ENCODE measurements at regions not wholly inside any gene's neighbourhood (a gene's known extent, or its start where the extent isn't known, plus 50 kb on each side); places are given as distances from the start of the nearest gene placed in this dataset.

DNA sequence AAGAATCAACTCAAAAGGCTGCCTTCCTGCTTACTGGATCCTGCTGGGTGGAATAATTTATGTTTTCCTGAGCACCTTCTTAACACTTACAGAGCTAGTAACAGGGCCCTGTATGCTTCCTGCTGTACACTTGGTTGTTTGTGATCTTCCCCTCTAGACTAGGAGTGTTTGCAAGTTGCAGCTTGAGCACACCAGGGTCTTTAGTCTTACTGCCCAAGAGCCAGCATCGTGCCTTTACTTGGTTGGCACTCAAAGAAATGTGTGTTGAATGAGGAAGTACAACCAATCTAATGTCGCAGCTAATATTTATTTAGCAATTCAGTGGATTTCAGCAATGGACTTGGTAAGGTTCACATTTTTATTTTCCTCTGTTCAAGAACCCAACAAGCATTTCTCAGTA lies 57.5 kb upstream of the HAND1 start:
- no CpG with 5 or more reads among the region's 2 CpGs for WGBS (ENCODE audit: insufficient coverage)
- no peak overlapping the region for H3K4me3 Mint-ChIP-seq
- no peak overlapping the region for H3K27ac Mint-ChIP-seq
- ATAC-seq (replicated peaks in 1 of 4) (no peak), DNase-seq (no peak)
- H3K36me3 Mint-ChIP-seq = no peaks in the 10 kb centered on the region
- peaks cover 12 to 17% of the 10 kb centered on the region in 2 donors for H3K27me3 Mint-ChIP-seq
- CTCF ChIA-PET = no interaction called here
- H3K36me3 ChIP-seq (ENCODE audit: control insufficient read depth in 2 of 2, extremely low read depth in 1 of 2, insufficient read depth in 1 of 2, low read length in 1 of 2) = no peaks in the 10 kb centered on the region
- no peak overlapping the region for H3K27ac ChIP-seq (ENCODE audit: low read length)
- no peaks in the 10 kb centered on the region for H3K9me3 ChIP-seq
- POLR2A ChIA-PET = no interaction called here
- no peaks in the 10 kb centered on the region for H3K9me3 Mint-ChIP-seq
- H3K4me3 ChIP-seq (ENCODE audit: control insufficient read depth in 1 of 2, extremely low read depth in 1 of 2, low read length in 1 of 2) = no peak overlapping the region
- no peaks in the 10 kb centered on the region for H3K4me1 ChIP-seq (ENCODE audit: control insufficient read depth in 1 of 2, extremely low read depth in 1 of 2, insufficient read depth in 2 of 2, low read length in 2 of 2)
- peaks cover 0 to 12% of the 10 kb centered on the region in 2 experiments for H3K27me3 ChIP-seq (replicated peaks in 1 of 2; ENCODE audit: control insufficient read depth in 2 of 2, extremely low read depth in 1 of 2, insufficient read depth in 2 of 2, low read length in 1 of 2)
- H3K4me1 Mint-ChIP-seq = no peaks in the 10 kb centered on the region

GRCh38 chr5:154534457-154535050 lies 56.5 kb upstream of the HAND1 start:
- POLR2A ChIA-PET = no interaction called here
- Histone ChIP-seq H3K4me1 (ENCODE audit: control insufficient read depth in 1 of 2, extremely low read depth in 1 of 2, insufficient read depth in 2 of 2, low read length in 2 of 2) (no peaks in the 10 kb centered on the region), H3K4me3 (ENCODE audit: control insufficient read depth in 1 of 2, extremely low read depth in 1 of 2, low read length in 1 of 2) (no peak overlapping the region), H3K9me3 (no peaks in the 10 kb centered on the region), H3K36me3 (ENCODE audit: control insufficient read depth in 2 of 2, extremely low read depth in 1 of 2, insufficient read depth in 1 of 2, low read length in 1 of 2) (no peaks in the 10 kb centered on the region), H3K27ac (ENCODE audit: low read length) (no peak overlapping the region), H3K27me3 (replicated peaks in 1 of 2; ENCODE audit: control insufficient read depth in 2 of 2, extremely low read depth in 1 of 2, insufficient read depth in 2 of 2, low read length in 1 of 2) (peaks cover 0 to 15% of the 10 kb centered on the region in 2 experiments)
- no peak overlapping the region for H3K27ac Mint-ChIP-seq
- H3K36me3 Mint-ChIP-seq = no peaks in the 10 kb centered on the region
- H3K9me3 Mint-ChIP-seq = no peaks in the 10 kb centered on the region
- H3K27me3 Mint-ChIP-seq = peaks cover 12 to 17% of the 10 kb centered on the region in 2 donors
- 74% methylated on average over 4 of the region's 12 CpGs for WGBS (ENCODE audit: insufficient coverage)
- DNase-seq (no peak), ATAC-seq (replicated peaks in 1 of 4) (no peak)
- H3K4me3 Mint-ChIP-seq = no peak overlapping the region
- no peaks in the 10 kb centered on the region for H3K4me1 Mint-ChIP-seq
- CTCF ChIA-PET = interaction anchor here in 1 of 2 donors (1.0 kb wide), 1 partner anchor 15 kb away, joined by 3 read pairs; no protein-coding TSS in a partner anchor

DNA sequence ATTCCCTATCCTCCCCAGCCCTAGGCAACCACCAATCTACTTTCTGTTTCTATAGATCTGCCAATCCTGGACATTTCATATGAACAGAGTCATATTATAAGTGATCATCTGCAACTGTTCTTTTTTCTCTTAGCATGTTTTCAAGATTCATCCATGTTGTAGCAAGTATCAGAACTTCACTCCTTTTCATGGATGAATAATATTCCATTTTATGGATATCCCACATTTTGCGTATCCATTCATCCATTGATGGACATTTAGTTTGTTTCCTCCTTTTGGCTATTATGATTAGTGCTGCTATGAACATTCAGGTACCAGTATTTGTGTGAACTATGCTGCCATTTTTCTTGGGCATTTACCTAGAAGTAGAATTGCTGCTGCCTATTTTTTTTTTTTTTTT lies 51.3 kb upstream of the HAND1 start:
- ATAC-seq (replicated peaks in 1 of 4) = no peak
- Histone ChIP-seq H3K4me1 (ENCODE audit: control insufficient read depth in 1 of 2, extremely low read depth in 1 of 2, insufficient read depth in 2 of 2, low read length in 2 of 2) (no peaks in the 10 kb centered on the region), H3K9me3 (no peaks in the 10 kb centered on the region), H3K27me3 (replicated peaks in 1 of 2; ENCODE audit: control insufficient read depth in 2 of 2, extremely low read depth in 1 of 2, insufficient read depth in 2 of 2, low read length in 1 of 2) (peaks cover 0 to 10% of the 10 kb centered on the region in 2 experiments), H3K4me3 (ENCODE audit: control insufficient read depth in 1 of 2, extremely low read depth in 1 of 2, low read length in 1 of 2) (no peak overlapping the region), H3K27ac (ENCODE audit: low read length) (no peak overlapping the region), H3K36me3 (ENCODE audit: control insufficient read depth in 2 of 2, extremely low read depth in 1 of 2, insufficient read depth in 1 of 2, low read length in 1 of 2) (no peaks in the 10 kb centered on the region)
- WGBS (ENCODE audit: insufficient coverage) = no CpG with 5 or more reads among the region's 1 CpG
- Mint-ChIP-seq H3K4me1 (no peaks in the 10 kb centered on the region), H3K27ac (no peak overlapping the region), H3K27me3 (peaks cover 13 to 18% of the 10 kb centered on the region in 2 donors), H3K4me3 (no peak overlapping the region), H3K9me3 (no peaks in the 10 kb centered on the region), H3K36me3 (no peaks in the 10 kb centered on the region)
- ChIA-PET POLR2A (no interaction called here), CTCF (no interaction called here)
- DNase-seq = no peak

- 83% methylated on average over 3 of the region's 5 CpGs for WGBS (ENCODE audit: insufficient coverage)
- Histone ChIP-seq H3K4me1 (ENCODE audit: control insufficient read depth in 1 of 2, extremely low read depth in 1 of 2, insufficient read depth in 2 of 2, low read length in 2 of 2) (no peaks in the 10 kb centered on the region), H3K27ac (ENCODE audit: low read length) (no peak overlapping the region), H3K27me3 (replicated peaks in 1 of 2; ENCODE audit: control insufficient read depth in 2 of 2, extremely low read depth in 1 of 2, insufficient read depth in 2 of 2, low read length in 1 of 2) (peaks cover 0 to 14% of the 10 kb centered on the region in 2 experiments), H3K9me3 (no peaks in the 10 kb centered on the region), H3K4me3 (ENCODE audit: control insufficient read depth in 1 of 2, extremely low read depth in 1 of 2, low read length in 1 of 2) (no peak overlapping the region), H3K36me3 (ENCODE audit: control insufficient read depth in 2 of 2, extremely low read depth in 1 of 2, insufficient read depth in 1 of 2, low read length in 1 of 2) (no peaks in the 10 kb centered on the region)
- ChIA-PET CTCF (no interaction called here), POLR2A (no interaction called here)
- no peaks in the 10 kb centered on the region for H3K36me3 Mint-ChIP-seq
- H3K4me1 Mint-ChIP-seq = no peaks in the 10 kb centered on the region
- H3K9me3 Mint-ChIP-seq = no peaks in the 10 kb centered on the region
- no peak overlapping the region for H3K4me3 Mint-ChIP-seq
- H3K27ac Mint-ChIP-seq = no peak overlapping the region
- no peak for ATAC-seq (replicated peaks in 1 of 4)
- H3K27me3 Mint-ChIP-seq = peaks cover 18 to 20% of the 10 kb centered on the region in 2 donors
- no peak for DNase-seq
These were observed 50.1 kb upstream of the HAND1 start for GRCh38 chr5:154528005-154528594.
